ENCODE measurements at regions not wholly inside any gene's neighbourhood (a gene's known extent, or its start where the extent isn't known, plus 50 kb on each side); places are given as distances from the start of the nearest gene placed in this dataset.
"Not testable (repeated sequence)": the region's sequence is repeated elsewhere in the genome, so short reads cannot be mapped to it uniquely, and the experiment has no call there.

- not testable (repeated sequence) for H3K4me1 Mint-ChIP-seq; H3K36me3 Mint-ChIP-seq; H3K27me3 Mint-ChIP-seq (ENCODE audit: low read depth in 3 of 3); DNase-seq; H3K27ac Mint-ChIP-seq; H3K4me3 Mint-ChIP-seq; H3K9me3 Mint-ChIP-seq
These were observed 124.4 kb upstream of the KRTAP5-11 start for GRCh38 chr11:71707083-71707482.

GRCh38 chr11:71709541-71709940 is 123.5 kb upstream of the DEFB108B start:
- H3K27me3 Mint-ChIP-seq (ENCODE audit: low read depth in 3 of 3); H3K36me3 Mint-ChIP-seq; H3K4me3 Mint-ChIP-seq: not testable (repeated sequence)

GRCh38 chr11:71710171-71710671 is 122.8 kb upstream of the DEFB108B start:
- not testable (repeated sequence) for DNase-seq

More at GRCh38 chr11:71709541-71709940, 123.5 kb upstream of the DEFB108B start:
- DNase-seq, H3K9me3 Mint-ChIP-seq, H3K4me1 Mint-ChIP-seq, H3K27ac Mint-ChIP-seq: not testable (repeated sequence)

GRCh38 chr11:71710701-71711385 is 122.2 kb upstream of the DEFB108B start:
- not testable (repeated sequence) for DNase-seq; H3K9me3 Mint-ChIP-seq; H3K4me3 Mint-ChIP-seq; H3K27me3 Mint-ChIP-seq (ENCODE audit: low read depth in 3 of 3); H3K27ac Mint-ChIP-seq; H3K4me1 Mint-ChIP-seq; H3K36me3 Mint-ChIP-seq

More at GRCh38 chr11:71710171-71710671, 122.8 kb upstream of the DEFB108B start:
- H3K27me3 Mint-ChIP-seq (ENCODE audit: low read depth in 3 of 3); H3K27ac Mint-ChIP-seq; H3K4me3 Mint-ChIP-seq; H3K4me1 Mint-ChIP-seq; H3K36me3 Mint-ChIP-seq; H3K9me3 Mint-ChIP-seq: not testable (repeated sequence)

- not testable (repeated sequence) for H3K4me1 Mint-ChIP-seq; DNase-seq; H3K36me3 Mint-ChIP-seq; H3K4me3 Mint-ChIP-seq; H3K27ac Mint-ChIP-seq; H3K27me3 Mint-ChIP-seq (ENCODE audit: low read depth in 3 of 3); H3K9me3 Mint-ChIP-seq
These were observed 120.7 kb upstream of the DEFB108B start for GRCh38 chr11:71712350-71712749.

GRCh38 chr11:71712846-71713245 is 120.2 kb upstream of the DEFB108B start:
- H3K27ac Mint-ChIP-seq; H3K36me3 Mint-ChIP-seq; H3K27me3 Mint-ChIP-seq (ENCODE audit: low read depth in 3 of 3); H3K9me3 Mint-ChIP-seq; DNase-seq; H3K4me3 Mint-ChIP-seq; H3K4me1 Mint-ChIP-seq: not testable (repeated sequence)

- not testable (repeated sequence) for H3K4me1 Mint-ChIP-seq, DNase-seq, H3K4me3 Mint-ChIP-seq, H3K36me3 Mint-ChIP-seq, H3K9me3 Mint-ChIP-seq, H3K27ac Mint-ChIP-seq
- H3K27me3 Mint-ChIP-seq (ENCODE audit: low read depth in 3 of 3) = peaks cover 0 to 11% (median 1%) of the 10 kb centered on the region in 3 donors
These were observed 118.5 kb upstream of the DEFB108B start for GRCh38 chr11:71714510-71714909.

- peaks cover 0 to 12% (median 5%) of the 10 kb centered on the region in 3 donors for H3K27me3 Mint-ChIP-seq (ENCODE audit: low read depth in 3 of 3)
These were observed 111.2 kb upstream of the DEFB108B start for GRCh38 chr11:71721840-71722239.

GRCh38 chr11:71723991-71724390 is 109.0 kb upstream of the DEFB108B start:
- not testable (repeated sequence) for H3K27ac Mint-ChIP-seq, H3K4me3 Mint-ChIP-seq, H3K9me3 Mint-ChIP-seq, H3K36me3 Mint-ChIP-seq, H3K4me1 Mint-ChIP-seq, DNase-seq
- H3K27me3 Mint-ChIP-seq (ENCODE audit: low read depth in 3 of 3) = peaks cover 0 to 15% (median 9%) of the 10 kb centered on the region in 3 donors

More at GRCh38 chr11:71721840-71722239, 111.2 kb upstream of the DEFB108B start:
- not testable (repeated sequence) for H3K9me3 Mint-ChIP-seq, H3K27ac Mint-ChIP-seq, H3K36me3 Mint-ChIP-seq, H3K4me3 Mint-ChIP-seq, H3K4me1 Mint-ChIP-seq, DNase-seq

- not testable (repeated sequence) for H3K27ac Mint-ChIP-seq, H3K36me3 Mint-ChIP-seq, H3K4me1 Mint-ChIP-seq, H3K4me3 Mint-ChIP-seq, DNase-seq, H3K9me3 Mint-ChIP-seq
- H3K27me3 Mint-ChIP-seq (ENCODE audit: low read depth in 3 of 3) = peaks cover 2 to 16% (median 7%) of the 10 kb centered on the region in 3 donors
These were observed 102.3 kb upstream of the DEFB108B start for GRCh38 chr11:71730748-71731147.

- not testable (repeated sequence) for H3K4me1 Mint-ChIP-seq, H3K4me3 Mint-ChIP-seq, H3K36me3 Mint-ChIP-seq, H3K9me3 Mint-ChIP-seq, DNase-seq, H3K27ac Mint-ChIP-seq
- peaks cover 2 to 19% (median 4%) of the 10 kb centered on the region in 3 donors for H3K27me3 Mint-ChIP-seq (ENCODE audit: low read depth in 3 of 3)
These were observed 98.6 kb upstream of the DEFB108B start for GRCh38 chr11:71734368-71734767.

- DNase-seq, H3K4me1 Mint-ChIP-seq, H3K9me3 Mint-ChIP-seq, H3K4me3 Mint-ChIP-seq, H3K36me3 Mint-ChIP-seq, H3K27ac Mint-ChIP-seq: not testable (repeated sequence)
- H3K27me3 Mint-ChIP-seq (ENCODE audit: low read depth in 3 of 3) = peaks cover 2 to 17% (median 12%) of the 10 kb centered on the region in 3 donors
These were observed 94.7 kb upstream of the DEFB108B start for GRCh38 chr11:71738317-71738716.

- H3K4me3 Mint-ChIP-seq, DNase-seq, H3K27ac Mint-ChIP-seq, H3K4me1 Mint-ChIP-seq, H3K36me3 Mint-ChIP-seq, H3K9me3 Mint-ChIP-seq: not testable (repeated sequence)
- H3K27me3 Mint-ChIP-seq (ENCODE audit: low read depth in 3 of 3) = peaks cover 3 to 13% (median 8%) of the 10 kb centered on the region in 3 donors
These were observed 89.6 kb upstream of the DEFB108B start for GRCh38 chr11:71743385-71743784.

GRCh38 chr11:71745656-71746055 is 87.3 kb upstream of the DEFB108B start:
- not testable (repeated sequence) for DNase-seq, H3K36me3 Mint-ChIP-seq, H3K4me1 Mint-ChIP-seq, H3K4me3 Mint-ChIP-seq, H3K9me3 Mint-ChIP-seq, H3K27ac Mint-ChIP-seq
- peaks cover 5 to 11% (median 5%) of the 10 kb centered on the region in 3 donors for H3K27me3 Mint-ChIP-seq (ENCODE audit: low read depth in 3 of 3)

GRCh38 chr11:71746263-71746662 is 86.7 kb upstream of the DEFB108B start:
- H3K27ac Mint-ChIP-seq, DNase-seq, H3K36me3 Mint-ChIP-seq, H3K9me3 Mint-ChIP-seq, H3K4me1 Mint-ChIP-seq, H3K4me3 Mint-ChIP-seq: not testable (repeated sequence)
- peaks cover 2 to 11% (median 3%) of the 10 kb centered on the region in 3 donors for H3K27me3 Mint-ChIP-seq (ENCODE audit: low read depth in 3 of 3)

All from immature natural killer cell (primary cell).